HEK293 (cell line): ENCODE measurements at regions not wholly inside any gene's neighbourhood (a gene's known extent, or its start where the extent isn't known, plus 50 kb on each side); places are given as distances from the start of the nearest gene placed in this dataset.
"Not testable (repeated sequence)": the region's sequence is repeated elsewhere in the genome, so short reads cannot be mapped to it uniquely, and the experiment has no call there.

Experiments
- CTCF ChIA-PET: fragments of 350-600 bp; formaldehyde crosslinking; extraction: SDS; loops from one replicate; lab custom pipeline; 2021; ENCODE audit warnings: antibody characterized with exemption; lab: Yijun Ruan, JAX
- POLR2A ChIA-PET: fragments of 300-600 bp; formaldehyde crosslinking; extraction: SDS; loops from one replicate; lab custom pipeline; 2020; ENCODE audit warnings: antibody characterized with exemption, inconsistent platforms; lab: Yijun Ruan, JAX
- H3K27ac ChIP-seq: fragments of 200-500 bp; sonication (Bioruptor generic); 2 replicates; pipeline ENCODE4 v1.5.1; 2014; ENCODE audit warnings: low read depth, low read length, control low read depth, inconsistent platforms; ENCODE audit errors: extremely low read depth
- H3K36me3 ChIP-seq, 2 experiments: fragments of 200-500 bp in 1 of 2; sonication (Bioruptor generic) in 1 of 2; 1 replicate in 1 of 2; 2 replicates in 1 of 2; pipeline ENCODE4 v1.5.1; 2014 to 2017; ENCODE audit warnings: inconsistent platforms in 2 of 2, low read length in 2 of 2; ENCODE audit not compliant: control insufficient read depth in 2 of 2, insufficient read depth in 1 of 2
- H3K4me1 ChIP-seq: fragments of 200-500 bp; sonication (Bioruptor generic); 2 replicates; pipeline ENCODE4 v1.5.1; 2014; ENCODE audit warnings: mild to moderate bottlenecking, low read length, inconsistent platforms; ENCODE audit not compliant: control insufficient read depth, insufficient read depth
- H3K4me3 ChIP-seq: 2 replicates; pipeline ENCODE4 v1.5.1; 2011; ENCODE audit warnings: low read depth, mild to moderate bottlenecking, control low read depth, low read length, moderate library complexity
- H3K9me3 ChIP-seq: fragments of 200-500 bp; sonication (Bioruptor generic); 2 replicates; pipeline ENCODE4 v1.5.1; 2014; ENCODE audit warnings: low read depth, low read length, inconsistent platforms; ENCODE audit not compliant: control insufficient read depth, insufficient read depth
- BCL11A ChIP-seq: fragments of 450-650 bp; formaldehyde crosslinking; IDR thresholded peaks from 2 replicates; pipeline ENCODE4 v1.5.1; 2016; ENCODE audit warnings: low read depth, missing biosample characterization, missing genetic modification characterization
- FEZF1 ChIP-seq: fragments of 450-650 bp; formaldehyde crosslinking; IDR thresholded peaks from 2 replicates; pipeline ENCODE4 v1.5.1; 2016; ENCODE audit warnings: missing biosample characterization, missing genetic modification characterization
- GFI1B ChIP-seq: fragments of 450-650 bp; formaldehyde crosslinking; IDR thresholded peaks from 2 replicates; pipeline ENCODE4 v1.5.1; 2016; ENCODE audit warnings: missing biosample characterization, missing genetic modification characterization
- GLI2 ChIP-seq: fragments of 450-650 bp; formaldehyde crosslinking; IDR thresholded peaks from 2 replicates; pipeline ENCODE4; 2017; ENCODE audit warnings: missing biosample characterization, missing genetic modification characterization, low read depth, borderline replicate concordance
- PRDM1 ChIP-seq: fragments of 450-650 bp; formaldehyde crosslinking; IDR thresholded peaks from 2 replicates; pipeline ENCODE4; 2016; ENCODE audit warnings: missing biosample characterization, missing genetic modification characterization
- SETDB1 ChIP-seq: IDR thresholded peaks from one replicate; pipeline ENCODE4 v1.6.1; 2017; ENCODE audit warnings: mild to moderate bottlenecking, low read length, moderate library complexity, mixed read lengths; ENCODE audit not compliant: insufficient read length
- SP3 ChIP-seq: fragments of 450-650 bp; formaldehyde crosslinking; IDR thresholded peaks from 2 replicates; pipeline ENCODE4 v1.5.1; 2016; ENCODE audit warnings: missing biosample characterization, missing genetic modification characterization
- YY2 ChIP-seq: fragments of 450-650 bp; formaldehyde crosslinking; IDR thresholded peaks from 2 replicates; pipeline ENCODE4 v1.5.1; 2016; ENCODE audit warnings: missing biosample characterization, missing genetic modification characterization
- ZBTB11 ChIP-seq: fragments of 450-650 bp; formaldehyde crosslinking; conservative IDR thresholded peaks from 2 replicates; pipeline ENCODE4 v1.5.1; 2016; ENCODE audit warnings: low read depth, missing biosample characterization, missing genetic modification characterization
- ZNF112 ChIP-seq: fragments of 450-650 bp; formaldehyde crosslinking; IDR thresholded peaks from 2 replicates; pipeline ENCODE4 v1.5.0; 2017; ENCODE audit warnings: missing biosample characterization, missing genetic modification characterization
- ZNF146 ChIP-seq: fragments of 450-650 bp; formaldehyde crosslinking; IDR thresholded peaks from 2 replicates; pipeline ENCODE4 v1.5.1; 2016; ENCODE audit warnings: missing biosample characterization, missing genetic modification characterization
- ZNF404 ChIP-seq: fragments of 450-650 bp; formaldehyde crosslinking; IDR thresholded peaks from 2 replicates; pipeline ENCODE4 v1.5.1; 2017; ENCODE audit warnings: missing biosample characterization, missing genetic modification characterization
- ZNF521 ChIP-seq: fragments of 450-650 bp; formaldehyde crosslinking; IDR thresholded peaks from 2 replicates; pipeline ENCODE4 v1.5.1; 2017; ENCODE audit warnings: missing biosample characterization, mild to moderate bottlenecking, missing genetic modification characterization
- ZNF580 ChIP-seq: fragments of 450-650 bp; formaldehyde crosslinking; IDR thresholded peaks from 2 replicates; pipeline ENCODE4 v1.5.1; 2016; ENCODE audit warnings: missing biosample characterization, missing genetic modification characterization
- ZNF596 ChIP-seq: fragments of 450-650 bp; IDR thresholded peaks from 2 replicates; pipeline ENCODE4 v1.5.0; 2018; ENCODE audit warnings: missing biosample characterization, mild to moderate bottlenecking, missing genetic modification characterization, moderate library complexity
- ZNF654 ChIP-seq: fragments of 450-650 bp; formaldehyde crosslinking; IDR thresholded peaks from 2 replicates; pipeline ENCODE4 v1.5.1; 2016; ENCODE audit warnings: low read depth, missing biosample characterization, missing genetic modification characterization
- ZNF707 ChIP-seq: fragments of 450-650 bp; formaldehyde crosslinking; IDR thresholded peaks from 2 replicates; pipeline ENCODE4 v1.5.1; 2016; ENCODE audit warnings: missing biosample characterization, missing genetic modification characterization
- ZNF791 ChIP-seq: fragments of 450-650 bp; formaldehyde crosslinking; IDR thresholded peaks from 2 replicates; pipeline ENCODE4 v1.5.1; 2016; ENCODE audit warnings: missing biosample characterization, missing genetic modification characterization

GRCh38 chr6:145155411-145155810, 579.9 kb downstream of the EPM2A start:
- Histone ChIP-seq H3K4me3 (no peak overlapping the region), H3K36me3 (no peaks in the 10 kb centered on the region), H3K9me3 (no peaks in the 10 kb centered on the region), H3K4me1 (no peaks in the 10 kb centered on the region), H3K27ac (no peak overlapping the region)
- TF ChIP-seq SP3 (no peak), ZNF112 (no peak), ZNF596 (tag by site-specific recombination) (no peak), BCL11A (tag by site-specific recombination) (no peak), YY2 (tag by site-specific recombination) (no peak), ZNF404 (tag by site-specific recombination) (no peak), ZNF521 (tag by site-specific recombination) (no peak), GFI1B (no peak), ZNF146 (tag by site-specific recombination) (no peak)
- ChIA-PET POLR2A (no interaction called here), CTCF (no interaction called here)

GRCh38 chr6:145155873-145156782, 579.2 kb downstream of the EPM2A start:
- POLR2A ChIA-PET = no interaction called here
- Histone ChIP-seq H3K4me1 (no peaks in the 10 kb centered on the region), H3K27ac (no peak overlapping the region), H3K9me3 (no peaks in the 10 kb centered on the region)
- TF ChIP-seq GLI2 (tag by site-specific recombination) (no peak), PRDM1 (tag by site-specific recombination) (no peak), ZNF580 (tag by site-specific recombination) (no peak), ZNF654 (tag by site-specific recombination) (no peak), ZNF791 (tag by site-specific recombination) (no peak), FEZF1 (no peak), ZBTB11 (tag by site-specific recombination) (no peak), ZNF596 (tag by site-specific recombination) (no peak)
- TF ChIP-seq, all 188 proteins: peak for 0
- CTCF ChIA-PET = no interaction called here
- Histone ChIP-seq H3K36me3 (no peaks in the 10 kb centered on the region), H3K4me3 (no peak overlapping the region)

- H3K27ac ChIP-seq, CTCF ChIA-PET: not testable (repeated sequence)
- TF ChIP-seq ZNF707 (peak; percentile 92), SETDB1 (peak; percentile 44)
- TF ChIP-seq, all 188 proteins: peak for 2; not testable (repeated sequence) for 186
- H3K4me1 ChIP-seq, POLR2A ChIA-PET, H3K9me3 ChIP-seq, H3K36me3 ChIP-seq, H3K4me3 ChIP-seq: not testable (repeated sequence)
Measured at GRCh38 chr6:145158636-145159035, 576.7 kb downstream of the EPM2A start.
